CD14-positive monocyte (primary cell): ENCODE measurements at regions not wholly inside any gene's neighbourhood (a gene's known extent, or its start where the extent isn't known, plus 50 kb on each side); places are given as distances from the start of the nearest gene placed in this dataset.

Experiments used
- DNase-seq, 3 donors: peaks; one replicate each; pipeline ENCODE4 v3.0.0-alpha.2; 2011 to 2022
- H2AFZ ChIP-seq: 2 replicates; pipeline ENCODE4 v1.6.0; 2012; ENCODE audit warnings: mild to moderate bottlenecking, low read depth, low read length, inconsistent platforms; ENCODE audit not compliant: insufficient read depth, poor library complexity, severe bottlenecking
- H3K27ac ChIP-seq, 2 donors: 1 replicate in 1 of 2; 2 replicates in 1 of 2; pipeline ENCODE4 v1.5.1; 2012 to 2013; ENCODE audit warnings: low read length in 2 of 2, control low read depth in 1 of 2, inconsistent platforms in 1 of 2, low read depth in 1 of 2, mild to moderate bottlenecking in 1 of 2
- H3K27me3 ChIP-seq, 2 donors: one replicate each; pipeline versions ENCODE4 v1.6.0 to v1.6.1; 2011 to 2013; ENCODE audit warnings: low read length in 2 of 2; ENCODE audit not compliant: control insufficient read depth in 2 of 2, insufficient read depth in 2 of 2
- H3K36me3 ChIP-seq, 2 donors: replicated peaks in 1 of 2; 1 replicate in 1 of 2; 2 replicates in 1 of 2; pipeline versions ENCODE4 v1.5.1 to v1.6.1; 2012 to 2013; ENCODE audit warnings: low read length in 2 of 2, control low read depth in 1 of 2, inconsistent platforms in 1 of 2, mild to moderate bottlenecking in 1 of 2; ENCODE audit not compliant: insufficient read depth in 2 of 2, control insufficient read depth in 1 of 2
- H3K4me1 ChIP-seq, 2 donors: 1 replicate in 1 of 2; 2 replicates in 1 of 2; pipeline versions ENCODE4 v1.5.1 to v1.6.1; 2012 to 2013; ENCODE audit warnings: low read length in 2 of 2, control low read depth in 1 of 2, inconsistent platforms in 1 of 2, mild to moderate bottlenecking in 1 of 2, moderate library complexity in 1 of 2; ENCODE audit not compliant: insufficient read depth in 2 of 2, control insufficient read depth in 1 of 2
- H3K4me2 ChIP-seq: replicated peaks from 2 replicates; pipeline ENCODE3; 2012; ENCODE audit warnings: low read length, moderate library complexity, mild to moderate bottlenecking; ENCODE audit not compliant: poor library complexity, severe bottlenecking; ENCODE audit errors: extremely low read depth
- H3K4me3 ChIP-seq, 3 experiments: fragments of 200-600 bp in 1 of 3; sonication (generic) in 1 of 3; replicated peaks in 1 of 3; 1 replicate in 2 of 3; 2 replicates in 1 of 3; pipeline ENCODE4 v1.5.1; 2011 to 2013; ENCODE audit warnings: low read length in 3 of 3, mild to moderate bottlenecking in 3 of 3, control low read depth in 2 of 3, low read depth in 2 of 3, inconsistent platforms in 1 of 3, moderate library complexity in 1 of 3
- H3K79me2 ChIP-seq: 2 replicates; pipeline ENCODE4 v1.6.0; 2012; ENCODE audit warnings: mild to moderate bottlenecking, control low read depth, inconsistent platforms, low read length, moderate library complexity; ENCODE audit not compliant: insufficient read depth
- H3K9ac ChIP-seq: 2 replicates; pipeline ENCODE4 v1.6.0; 2017; ENCODE audit warnings: low read length, mild to moderate bottlenecking; ENCODE audit not compliant: insufficient read depth, poor library complexity, severe bottlenecking
- H3K9me3 ChIP-seq, 2 donors: replicated peaks in 1 of 2; 1 replicate in 1 of 2; 2 replicates in 1 of 2; pipeline versions ENCODE4 v1.5.1 to v1.6.1; 2012 to 2013; ENCODE audit warnings: low read length in 2 of 2, control low read depth in 1 of 2; ENCODE audit not compliant: control insufficient read depth in 1 of 2, insufficient read depth in 1 of 2
- H4K20me1 ChIP-seq: 2 replicates; pipeline ENCODE4 v1.6.0; 2012; ENCODE audit warnings: mild to moderate bottlenecking, low read length, control low read depth, moderate library complexity; ENCODE audit not compliant: insufficient read depth
- H3K27ac Mint-ChIP-seq, 7 donors: one replicate each; pipeline ENCODE4 v1.8.0; 2020; ENCODE audit warnings: mild to moderate bottlenecking in 7 of 7, mixed read lengths in 7 of 7, moderate library complexity in 6 of 7, inconsistent platforms in 2 of 7
- H3K27me3 Mint-ChIP-seq, 3 donors: one replicate each; pipeline ENCODE4 v1.8.0; 2021 to 2022; ENCODE audit warnings: low read depth in 3 of 3, mild to moderate bottlenecking in 3 of 3, mixed read lengths in 3 of 3, moderate library complexity in 3 of 3, inconsistent platforms in 1 of 3
- H3K36me3 Mint-ChIP-seq, 2 donors: one replicate each; pipeline ENCODE4 v1.8.0; 2020; ENCODE audit warnings: mixed read lengths in 2 of 2, inconsistent platforms in 1 of 2, mild to moderate bottlenecking in 1 of 2
- H3K4me1 Mint-ChIP-seq: one replicate; pipeline ENCODE4 v1.8.0; 2020; ENCODE audit warnings: mild to moderate bottlenecking, mixed read lengths
- H3K4me3 Mint-ChIP-seq, 2 donors: one replicate each; pipeline ENCODE4 v1.8.0; 2020; ENCODE audit warnings: mild to moderate bottlenecking in 2 of 2, mixed read lengths in 2 of 2, moderate library complexity in 1 of 2
- H3K9me3 Mint-ChIP-seq, 7 donors: one replicate each; pipeline ENCODE4 v1.8.0; 2020 to 2022; ENCODE audit warnings: mixed read lengths in 7 of 7, mild to moderate bottlenecking in 6 of 7, moderate library complexity in 6 of 7, inconsistent platforms in 2 of 7
- WGBS: methylation state at CpG from one replicate; pipeline ENCODE4 v1.1.5; 2013; ENCODE audit warnings: missing lambda C conversion rate; ENCODE audit not compliant: insufficient coverage; 5-methylcytosine and 5-hydroxymethylcytosine counted together
- intact Hi-C, 2 donors: fragments of 100-400 bp; cut with micrococcal nuclease; formaldehyde crosslinking; loops; one replicate each; pipeline versions ENCODE4 v1.15.0 to v1.15.1; 2023
- TF ChIP-seq, protein P1 (sequence below): fragments of 200-600 bp; IDR thresholded peaks from one replicate; pipeline ENCODE4 v1.8.0; 2022; ENCODE audit warnings: antibody characterized with exemption, mild to moderate bottlenecking

DNA sequence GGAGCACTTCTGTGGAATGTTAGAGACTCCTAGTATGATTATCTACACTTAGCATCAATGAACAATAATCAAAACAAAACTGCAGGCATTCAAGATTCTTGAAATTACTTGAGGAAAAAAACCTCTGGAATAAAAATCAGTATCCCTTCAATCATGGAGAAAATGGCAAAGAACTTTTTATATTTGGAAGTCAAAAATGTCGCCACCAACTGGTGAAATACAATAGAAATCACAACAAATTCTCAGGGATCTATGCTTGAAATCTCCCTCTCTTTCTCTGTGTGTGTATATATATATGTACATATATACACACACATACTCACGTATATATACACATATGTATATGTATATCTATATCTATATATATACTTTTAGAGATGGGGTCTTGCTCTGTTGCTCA is 378.9 kb upstream of the ALCAM start:
- Histone ChIP-seq H2AFZ (no peak overlapping the region), H3K4me3 (no peak overlapping the region), H3K27me3 (no peaks in the 10 kb centered on the region), H3K9ac (no peak overlapping the region), H3K27ac (no peak overlapping the region), H3K4me2 (no peak overlapping the region), H3K79me2 (no peaks in the 10 kb centered on the region), H3K36me3 (no peaks in the 10 kb centered on the region), H3K9me3 (peaks cover 0 to 3% of the 10 kb centered on the region in 2 donors), H3K4me1 (no peaks in the 10 kb centered on the region), H4K20me1 (no peaks in the 10 kb centered on the region)
- Mint-ChIP-seq H3K4me3 (no peak overlapping the region), H3K36me3 (no peaks in the 10 kb centered on the region), H3K27me3 (no peaks in the 10 kb centered on the region), H3K9me3 (peaks cover 0 to 3% (median 0%) of the 10 kb centered on the region in 7 donors), H3K4me1 (no peaks in the 10 kb centered on the region), H3K27ac (no peak overlapping the region)
- TF ChIP-seq, protein P1, sequence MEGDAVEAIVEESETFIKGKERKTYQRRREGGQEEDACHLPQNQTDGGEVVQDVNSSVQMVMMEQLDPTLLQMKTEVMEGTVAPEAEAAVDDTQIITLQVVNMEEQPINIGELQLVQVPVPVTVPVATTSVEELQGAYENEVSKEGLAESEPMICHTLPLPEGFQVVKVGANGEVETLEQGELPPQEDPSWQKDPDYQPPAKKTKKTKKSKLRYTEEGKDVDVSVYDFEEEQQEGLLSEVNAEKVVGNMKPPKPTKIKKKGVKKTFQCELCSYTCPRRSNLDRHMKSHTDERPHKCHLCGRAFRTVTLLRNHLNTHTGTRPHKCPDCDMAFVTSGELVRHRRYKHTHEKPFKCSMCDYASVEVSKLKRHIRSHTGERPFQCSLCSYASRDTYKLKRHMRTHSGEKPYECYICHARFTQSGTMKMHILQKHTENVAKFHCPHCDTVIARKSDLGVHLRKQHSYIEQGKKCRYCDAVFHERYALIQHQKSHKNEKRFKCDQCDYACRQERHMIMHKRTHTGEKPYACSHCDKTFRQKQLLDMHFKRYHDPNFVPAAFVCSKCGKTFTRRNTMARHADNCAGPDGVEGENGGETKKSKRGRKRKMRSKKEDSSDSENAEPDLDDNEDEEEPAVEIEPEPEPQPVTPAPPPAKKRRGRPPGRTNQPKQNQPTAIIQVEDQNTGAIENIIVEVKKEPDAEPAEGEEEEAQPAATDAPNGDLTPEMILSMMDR = no peak
- no peak for DNase-seq
- intact Hi-C loops = no loop called here
- no CpG with 5 or more reads among the region's 2 CpGs for WGBS

DNA sequence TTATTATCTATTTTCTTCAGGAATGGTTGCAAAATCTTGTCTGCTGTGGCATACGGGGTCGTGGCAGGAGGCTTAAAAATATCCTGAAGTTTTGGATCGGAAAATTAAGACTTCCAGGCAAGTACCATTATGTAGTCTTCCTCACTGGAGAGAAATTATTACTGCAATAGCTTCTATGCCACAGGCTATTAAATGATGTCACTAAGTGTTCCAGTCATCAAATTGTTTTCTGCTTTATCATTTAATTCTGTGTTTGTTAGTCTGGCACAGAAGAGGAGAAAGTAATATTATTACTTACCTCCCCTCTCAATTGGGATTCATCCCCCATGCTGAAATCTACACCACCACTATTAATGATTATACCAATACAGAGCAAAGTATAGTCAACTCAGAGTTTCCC is 378.2 kb upstream of the ALCAM start:
- no peaks in the 10 kb centered on the region for H4K20me1 ChIP-seq
- H3K4me2 ChIP-seq = no peak overlapping the region
- H3K36me3 ChIP-seq = no peaks in the 10 kb centered on the region
- TF ChIP-seq, protein P1 = no peak
- no peaks in the 10 kb centered on the region for H3K36me3 Mint-ChIP-seq
- peaks cover 0 to 3% of the 10 kb centered on the region in 2 donors for H3K9me3 ChIP-seq
- no peak overlapping the region for H2AFZ ChIP-seq
- H3K27me3 Mint-ChIP-seq = no peaks in the 10 kb centered on the region
- H3K4me1 ChIP-seq = no peaks in the 10 kb centered on the region
- whole genome bisulfite sequencing = no CpG with 5 or more reads among the region's 3 CpGs
- no peak overlapping the region for H3K27ac ChIP-seq
- no peak overlapping the region for H3K4me3 Mint-ChIP-seq
- H3K4me3 ChIP-seq = no peak overlapping the region
- no peaks in the 10 kb centered on the region for H3K4me1 Mint-ChIP-seq
- DNase-seq = no peak
- peaks cover 0 to 3% (median 0%) of the 10 kb centered on the region in 7 donors for H3K9me3 Mint-ChIP-seq
- no peak overlapping the region for H3K9ac ChIP-seq
- H3K27ac Mint-ChIP-seq = no peak overlapping the region
- intact Hi-C loops = no loop called here
- no peaks in the 10 kb centered on the region for H3K79me2 ChIP-seq
- no peaks in the 10 kb centered on the region for H3K27me3 ChIP-seq
